HEK293T (cell line): ENCODE measurements at regions not wholly inside any gene's neighbourhood (a gene's known extent, or its start where the extent isn't known, plus 50 kb on each side); places are given as distances from the start of the nearest gene placed in this dataset.

ENCODE experiments used
- CTCF ChIA-PET: fragments of 350-600 bp; formaldehyde crosslinking; extraction: SDS; loops from one replicate; lab custom pipeline; 2021; ENCODE audit warnings: antibody characterized with exemption, inconsistent platforms; lab: Yijun Ruan, JAX
- POLR2A ChIA-PET: fragments of 350-600 bp; formaldehyde crosslinking; extraction: SDS; loops from one replicate; lab custom pipeline; 2020; ENCODE audit warnings: antibody characterized with exemption, inconsistent platforms; lab: Yijun Ruan, JAX
- DNase-seq: peaks from one replicate; pipeline ENCODE4 v3.0.0; 2012; ENCODE audit warnings: mixed read lengths; ENCODE audit errors: extremely low spot score
- ARNT ChIP-seq: fragments of 450-650 bp; IDR thresholded peaks from 2 replicates; pipeline ENCODE4 v1.6.1; 2017; ENCODE audit warnings: mild to moderate bottlenecking
- BHLHE40 ChIP-seq: fragments of 450-650 bp; IDR thresholded peaks from 2 replicates; pipeline ENCODE4 v1.6.1; 2016; ENCODE audit warnings: mild to moderate bottlenecking, moderate library complexity, borderline replicate concordance
- CTBP1 ChIP-seq: fragments of 450-650 bp; IDR thresholded peaks from 2 replicates; pipeline ENCODE4 v1.6.1; 2016; ENCODE audit warnings: borderline replicate concordance
- ELF4 ChIP-seq: fragments of 450-650 bp; IDR thresholded peaks from 2 replicates; pipeline ENCODE4 v1.6.1; 2017; ENCODE audit warnings: antibody characterized with exemption
- FOXA1 ChIP-seq: fragments of 450-650 bp; IDR thresholded peaks from 2 replicates; pipeline ENCODE4 v1.6.1; 2016; ENCODE audit warnings: mild to moderate bottlenecking
- FOXK2 ChIP-seq: fragments of 450-650 bp; IDR thresholded peaks from 2 replicates; pipeline ENCODE4 v1.6.1; 2016; ENCODE audit warnings: mild to moderate bottlenecking
- FOXM1 ChIP-seq: fragments of 450-650 bp; IDR thresholded peaks from 2 replicates; pipeline ENCODE4 v1.6.1; 2017; ENCODE audit warnings: mild to moderate bottlenecking, borderline replicate concordance
- HDGF ChIP-seq: fragments of 450-650 bp; IDR thresholded peaks from 2 replicates; pipeline ENCODE4 v1.6.1; 2017; ENCODE audit warnings: antibody characterized with exemption, borderline replicate concordance
- L3MBTL2 ChIP-seq: fragments of 450-650 bp; conservative IDR thresholded peaks from 2 replicates; pipeline ENCODE4 v1.6.1; 2016; ENCODE audit warnings: mild to moderate bottlenecking
- LEF1 ChIP-seq: fragments of 450-650 bp; IDR thresholded peaks from 2 replicates; pipeline ENCODE4 v1.6.1; 2017; ENCODE audit warnings: mild to moderate bottlenecking, borderline replicate concordance
- NFRKB ChIP-seq: fragments of 450-650 bp; IDR thresholded peaks from 2 replicates; pipeline ENCODE4 v1.6.1; 2016; ENCODE audit warnings: mild to moderate bottlenecking, moderate library complexity
- PKNOX1 ChIP-seq: fragments of 450-650 bp; IDR thresholded peaks from 2 replicates; pipeline ENCODE4 v1.6.1; 2016
- SP1 ChIP-seq: fragments of 450-650 bp; IDR thresholded peaks from 2 replicates; pipeline ENCODE4 v1.6.1; 2017
- SUZ12 ChIP-seq: fragments of 450-650 bp; IDR thresholded peaks from 2 replicates; pipeline ENCODE4 v1.6.1; 2016; ENCODE audit warnings: mild to moderate bottlenecking
- TARDBP ChIP-seq: fragments of 450-650 bp; IDR thresholded peaks from 2 replicates; pipeline ENCODE4 v1.6.1; 2016
- ZNF384 ChIP-seq: fragments of 450-650 bp; IDR thresholded peaks from 2 replicates; pipeline ENCODE4 v1.6.1; 2016

- CTCF ChIA-PET, result no interaction called here
- TF ChIP-seq NFRKB (no peak), LEF1 (no peak), TARDBP (no peak), FOXA1 (no peak), FOXM1 (no peak), SUZ12 (no peak), ELF4 (no peak), PKNOX1 (no peak), ARNT (no peak), SP1 (no peak), FOXK2 (no peak), HDGF (no peak), L3MBTL2 (no peak), ZNF384 (no peak), CTBP1 (no peak), BHLHE40 (no peak)
- POLR2A ChIA-PET, result interaction anchor here (0.7 kb wide), 1 partner anchor 515 kb away, joined by 3 read pairs; no protein-coding TSS in a partner anchor
- DNase-seq, result no peak
Observed at GRCh38 chr10:4046712-4047354, 261.8 kb upstream of the KLF6 start.

- TF ChIP-seq HDGF (no peak), PKNOX1 (no peak), FOXM1 (no peak), ELF4 (no peak), ARNT (no peak), L3MBTL2 (no peak), SUZ12 (no peak)
- POLR2A ChIA-PET, result no interaction called here
- DNase-seq, result no peak
- CTCF ChIA-PET, result no interaction called here
Observed at GRCh38 chr10:4046030-4046429, 261.0 kb upstream of the KLF6 start.

- CTCF ChIA-PET, result no interaction called here
- TF ChIP-seq ELF4, result no peak
- no peak for TF ChIP-seq BHLHE40
Observed at GRCh38 chr10:4043897-4044665, 259.1 kb upstream of the KLF6 start.

GRCh38 chr10:4041635-4042034 lies 256.6 kb upstream of the KLF6 start:
- DNase-seq, result no peak
- POLR2A ChIA-PET, result no interaction called here
- no peak for TF ChIP-seq LEF1
- TF ChIP-seq ARNT, result no peak
- no peak for TF ChIP-seq FOXK2
- TF ChIP-seq CTBP1, result no peak
- no peak for TF ChIP-seq PKNOX1
- no peak for TF ChIP-seq ZNF384
- no peak for TF ChIP-seq L3MBTL2
- TF ChIP-seq NFRKB, result no peak
- no peak for TF ChIP-seq TARDBP
- TF ChIP-seq ELF4, result no peak
- TF ChIP-seq FOXM1, result no peak
- CTCF ChIA-PET, result no interaction called here

More at GRCh38 chr10:4043897-4044665, 259.1 kb upstream of the KLF6 start:
- DNase-seq, result no peak
- POLR2A ChIA-PET, result no interaction called here

GRCh38 chr10:4038000-4038399 lies 253.0 kb upstream of the KLF6 start:
- TF ChIP-seq FOXK2 (no peak), FOXA1 (no peak), CTBP1 (no peak)
- ChIA-PET POLR2A (no interaction called here), CTCF (no interaction called here)
- no peak for DNase-seq

GRCh38 chr10:4035599-4035945 lies 250.6 kb upstream of the KLF6 start:
- POLR2A ChIA-PET, result no interaction called here
- no peak for TF ChIP-seq FOXM1
- TF ChIP-seq HDGF, result no peak
- TF ChIP-seq SUZ12, result no peak
- no peak for TF ChIP-seq FOXA1
- no peak for TF ChIP-seq ELF4
- TF ChIP-seq LEF1, result no peak
- no peak for TF ChIP-seq TARDBP
- no peak for TF ChIP-seq BHLHE40
- CTCF ChIA-PET, result no interaction called here
- DNase-seq, result no peak

GRCh38 chr10:4034907-4035598 lies 250.0 kb upstream of the KLF6 start:
- POLR2A ChIA-PET, result no interaction called here
- DNase-seq, result no peak
- CTCF ChIA-PET, result no interaction called here
- TF ChIP-seq NFRKB (no peak), LEF1 (no peak), ZNF384 (no peak)
